ENCODE measurements at regions not wholly inside any gene's neighbourhood (a gene's known extent, or its start where the extent isn't known, plus 50 kb on each side); places are given as distances from the start of the nearest gene placed in this dataset.

DNA sequence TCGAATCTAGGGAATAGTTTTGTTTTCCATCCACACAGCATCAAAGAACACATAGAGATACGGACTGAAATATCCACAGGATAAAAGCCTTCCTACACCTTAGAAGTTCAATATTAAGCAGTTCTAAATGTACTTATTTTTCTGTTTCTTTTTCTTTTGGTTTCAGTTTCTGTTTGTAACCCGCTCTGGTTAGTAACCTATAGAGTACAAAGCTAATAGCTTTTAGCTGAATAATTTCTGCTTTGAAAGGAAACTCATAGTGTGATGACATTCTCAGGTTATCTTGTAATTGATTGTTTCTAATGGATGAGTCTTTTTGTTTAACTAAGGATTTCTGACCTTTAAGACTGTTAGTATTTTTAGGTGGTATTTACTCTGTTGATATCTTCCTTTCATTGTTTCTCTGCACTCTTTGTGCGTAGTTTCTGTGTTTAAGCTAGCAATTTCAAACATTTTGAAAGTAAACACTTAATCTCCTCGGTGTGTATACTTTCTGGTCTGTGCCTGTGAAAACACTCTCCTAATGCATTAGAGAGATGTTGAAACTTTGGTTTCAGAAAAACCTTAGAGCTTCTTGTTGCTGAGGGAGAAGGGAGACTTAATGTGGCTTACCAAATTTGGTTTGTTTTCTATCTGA is 385.5 kb downstream of the HDGFL1 start:
- peak; percentile 52 for ATAC-seq
- no peak for DNase-seq

DNA sequence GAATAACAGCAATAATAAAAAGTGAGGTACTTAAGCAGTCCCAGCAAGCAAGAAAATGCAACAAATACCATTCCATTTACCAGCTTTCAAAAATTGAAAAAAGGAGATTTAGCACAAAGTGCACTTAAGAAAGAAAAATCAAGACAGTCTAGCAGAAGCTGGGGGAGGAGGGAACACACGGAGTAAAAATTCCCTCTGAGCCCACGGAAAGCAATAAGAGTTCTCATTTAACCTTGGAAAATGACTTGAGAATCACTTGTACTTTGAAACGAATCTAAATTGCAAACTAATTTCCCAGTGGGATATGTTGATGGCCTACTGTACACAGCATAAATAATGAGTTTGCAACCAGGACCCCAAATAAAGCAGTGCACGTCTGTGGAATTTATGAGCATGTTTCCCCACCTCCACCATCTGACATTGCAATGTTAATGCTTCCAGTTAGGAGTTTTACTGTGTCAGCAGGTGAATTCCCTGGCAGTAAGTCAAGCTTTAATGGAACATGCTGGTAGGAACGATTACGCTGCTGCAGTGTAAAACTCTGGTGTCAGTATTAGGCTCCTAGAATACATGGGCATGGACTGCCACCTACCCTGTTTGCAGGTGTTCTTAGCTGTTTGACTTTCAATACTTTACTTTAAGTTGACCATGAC is 386.8 kb downstream of the HDGFL1 start:
- peak; percentile 21 for ATAC-seq

More for the DNA sequence above, 385.5 kb downstream of the HDGFL1 start:
- TF ChIP-seq, protein P1, sequence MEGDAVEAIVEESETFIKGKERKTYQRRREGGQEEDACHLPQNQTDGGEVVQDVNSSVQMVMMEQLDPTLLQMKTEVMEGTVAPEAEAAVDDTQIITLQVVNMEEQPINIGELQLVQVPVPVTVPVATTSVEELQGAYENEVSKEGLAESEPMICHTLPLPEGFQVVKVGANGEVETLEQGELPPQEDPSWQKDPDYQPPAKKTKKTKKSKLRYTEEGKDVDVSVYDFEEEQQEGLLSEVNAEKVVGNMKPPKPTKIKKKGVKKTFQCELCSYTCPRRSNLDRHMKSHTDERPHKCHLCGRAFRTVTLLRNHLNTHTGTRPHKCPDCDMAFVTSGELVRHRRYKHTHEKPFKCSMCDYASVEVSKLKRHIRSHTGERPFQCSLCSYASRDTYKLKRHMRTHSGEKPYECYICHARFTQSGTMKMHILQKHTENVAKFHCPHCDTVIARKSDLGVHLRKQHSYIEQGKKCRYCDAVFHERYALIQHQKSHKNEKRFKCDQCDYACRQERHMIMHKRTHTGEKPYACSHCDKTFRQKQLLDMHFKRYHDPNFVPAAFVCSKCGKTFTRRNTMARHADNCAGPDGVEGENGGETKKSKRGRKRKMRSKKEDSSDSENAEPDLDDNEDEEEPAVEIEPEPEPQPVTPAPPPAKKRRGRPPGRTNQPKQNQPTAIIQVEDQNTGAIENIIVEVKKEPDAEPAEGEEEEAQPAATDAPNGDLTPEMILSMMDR (IDR thresholded peaks at IDR 0.05): no peak
- H3K27me3 ChIP-seq: no peaks in the 10 kb centered on the region
- H3K36me3 ChIP-seq: no peaks in the 10 kb centered on the region
- H3K4me1 ChIP-seq: peaks cover 8% of the 10 kb centered on the region
- no peak overlapping the region for H3K27ac ChIP-seq
- intact Hi-C loops (cut with DNase I): no loop called here
- peak overlapping the region; percentile 28 for H3K4me3 ChIP-seq
- no peaks in the 10 kb centered on the region for H3K9me3 ChIP-seq

DNA sequence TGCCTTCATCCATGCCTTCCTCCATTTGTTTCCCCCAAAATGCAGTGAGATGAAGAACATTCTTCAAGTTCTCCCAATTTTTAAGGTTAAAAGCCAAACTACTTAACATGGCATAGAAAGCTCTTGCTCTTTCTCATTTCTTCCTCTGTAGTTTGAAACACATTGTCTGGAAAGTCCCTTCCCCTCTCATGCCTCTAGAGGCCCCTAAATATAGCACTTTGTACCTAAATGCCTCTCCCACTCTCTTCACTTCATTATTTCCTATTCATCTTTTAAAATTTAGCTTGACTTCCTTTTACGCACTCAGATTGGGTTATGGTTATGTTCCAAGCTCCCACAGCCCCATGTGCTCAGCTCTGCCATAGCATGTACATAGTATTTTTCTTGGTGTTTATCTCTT is 389.3 kb downstream of the HDGFL1 start:
- ATAC-seq (no peak), DNase-seq (no peak)
- no peaks in the 10 kb centered on the region for H3K27me3 ChIP-seq
- H3K9me3 ChIP-seq: no peaks in the 10 kb centered on the region
- intact Hi-C loops (cut with DNase I): no loop called here
- TF ChIP-seq, protein P1 (IDR thresholded peaks at IDR 0.05): no peak
- H3K4me3 ChIP-seq: no peak overlapping the region
- H3K27ac ChIP-seq: no peak overlapping the region
- peaks cover 8% of the 10 kb centered on the region for H3K4me1 ChIP-seq
- no peaks in the 10 kb centered on the region for H3K36me3 ChIP-seq

More for the DNA sequence above, 386.8 kb downstream of the HDGFL1 start:
- no peaks in the 10 kb centered on the region for H3K36me3 ChIP-seq
- intact Hi-C loops (cut with DNase I): no loop called here
- no peaks in the 10 kb centered on the region for H3K27me3 ChIP-seq
- TF ChIP-seq, protein P1 (IDR thresholded peaks at IDR 0.05): no peak
- H3K27ac ChIP-seq: no peak overlapping the region
- H3K9me3 ChIP-seq: no peaks in the 10 kb centered on the region
- H3K4me1 ChIP-seq: peaks cover 8% of the 10 kb centered on the region
- no peak for DNase-seq
- no peak overlapping the region for H3K4me3 ChIP-seq

DNA sequence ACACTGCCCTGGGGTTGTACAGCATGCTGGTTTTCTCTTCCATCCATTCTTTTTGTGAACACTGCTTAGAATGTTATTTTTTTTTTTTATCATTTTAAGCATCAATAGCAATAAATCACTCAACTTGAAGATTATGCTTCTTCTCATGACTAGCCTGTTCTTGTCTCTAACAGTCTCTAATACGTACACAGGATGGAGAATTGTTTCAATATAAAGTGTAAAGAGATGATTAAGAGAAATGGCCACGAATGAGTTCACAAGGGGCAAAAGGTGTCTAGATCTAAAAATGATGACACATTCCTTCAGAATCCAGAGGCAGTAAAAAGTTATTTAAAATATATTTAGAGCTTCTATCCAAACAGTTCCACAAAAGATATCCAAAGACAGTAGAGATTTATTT is 390.2 kb downstream of the HDGFL1 start:
- ATAC-seq (no peak), DNase-seq (no peak)
- H3K4me1 ChIP-seq: peaks cover 8% of the 10 kb centered on the region
- no peaks in the 10 kb centered on the region for H3K36me3 ChIP-seq
- H3K27ac ChIP-seq: no peak overlapping the region
- TF ChIP-seq, protein P1 (IDR thresholded peaks at IDR 0.05): no peak
- no peaks in the 10 kb centered on the region for H3K27me3 ChIP-seq
- H3K9me3 ChIP-seq: no peaks in the 10 kb centered on the region
- intact Hi-C loops (cut with DNase I): no loop called here
- no peak overlapping the region for H3K4me3 ChIP-seq

DNA sequence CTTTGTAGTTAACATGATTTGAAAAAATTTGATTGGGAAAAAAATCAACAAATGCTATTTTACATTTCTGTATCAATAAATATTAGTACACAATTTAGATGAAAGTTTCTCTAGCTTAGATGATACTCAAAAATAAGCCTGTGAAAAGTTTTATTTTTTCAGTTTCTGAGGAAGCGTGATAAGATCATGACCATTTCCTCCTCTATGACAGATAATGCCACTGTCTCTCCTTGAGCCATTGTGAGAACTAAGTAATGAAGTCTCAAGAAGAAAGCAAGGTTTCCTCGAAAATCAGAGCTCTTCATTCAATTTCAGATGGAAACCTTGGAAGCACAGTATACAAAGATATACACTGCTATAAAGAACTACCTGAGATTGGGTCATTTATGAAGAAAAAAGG is 395.0 kb downstream of the HDGFL1 start:
- intact Hi-C loops (cut with DNase I): no loop called here
- Histone ChIP-seq H3K36me3 (no peaks in the 10 kb centered on the region), H3K27me3 (no peaks in the 10 kb centered on the region), H3K9me3 (no peaks in the 10 kb centered on the region), H3K4me3 (no peak overlapping the region), H3K27ac (no peak overlapping the region), H3K4me1 (no peaks in the 10 kb centered on the region)
- TF ChIP-seq, protein P1 (IDR thresholded peaks at IDR 0.05): no peak
- DNase-seq: no peak
- no peak for ATAC-seq
